HepG2 (cell line): ENCODE measurements at regions not wholly inside any gene's neighbourhood (a gene's known extent, or its start where the extent isn't known, plus 50 kb on each side); places are given as distances from the start of the nearest gene placed in this dataset.

Source experiments
- ATF1 ChIP-seq: IDR thresholded peaks from 2 replicates; pipeline ENCODE4 v1.6.1; 2016; ENCODE audit warnings: mild to moderate bottlenecking, control low read depth
- ATF3 ChIP-seq: sonication (generic); formaldehyde crosslinking; IDR thresholded peaks from 2 replicates; pipeline ENCODE4 v1.4.0; 2020; ENCODE audit warnings: missing genetic modification reagents
- ZNF253 ChIP-seq: sonication (generic); formaldehyde crosslinking; IDR thresholded peaks from 2 replicates; pipeline ENCODE4 v1.8.0; 2022; ENCODE audit warnings: mild to moderate bottlenecking, missing genetic modification reagents, borderline replicate concordance
- ZNF652 ChIP-seq: IDR thresholded peaks from 2 replicates; pipeline ENCODE4 v1.6.1; 2016; ENCODE audit warnings: low read depth, borderline replicate concordance

DNA sequence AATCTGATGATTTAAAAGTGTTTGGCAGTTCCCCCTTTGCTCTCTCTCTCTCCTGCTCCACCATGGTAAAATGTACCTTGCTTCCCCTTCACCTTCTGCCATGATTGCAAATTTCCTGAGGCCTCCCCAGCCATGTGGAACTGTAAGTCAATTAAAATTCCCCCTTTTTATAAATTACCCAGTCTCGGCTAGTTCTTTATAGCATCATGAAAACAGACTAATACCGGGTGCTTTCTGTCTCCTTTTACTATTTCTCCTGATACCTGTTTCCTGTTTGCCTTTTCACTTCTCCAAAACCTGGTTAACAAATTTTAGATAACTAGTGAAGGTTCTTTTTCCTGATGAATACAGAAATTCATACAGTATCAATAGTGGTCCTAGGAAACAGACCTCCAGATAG is 1670.3 kb downstream of the MRPL39 start:
- TF ChIP-seq ZNF253 = no peak
- TF ChIP-seq ATF3 (CRISPR knock-in tag) = no peak
- no peak for TF ChIP-seq ATF1 (CRISPR knock-in tag)
- no peak for TF ChIP-seq ZNF652 (CRISPR knock-in tag)
